Common myeloid progenitor, CD34-positive (primary cell): ENCODE measurements at regions not wholly inside any gene's neighbourhood (a gene's known extent, or its start where the extent isn't known, plus 50 kb on each side); places are given as distances from the start of the nearest gene placed in this dataset.

Experiments
- CTCF ChIA-PET: fragments of 350-600 bp; sonication (Branson Sonifier 250); formaldehyde crosslinking; loops from one replicate; lab custom pipeline; 2021; ENCODE audit warnings: antibody characterized with exemption; lab: Charles Lee
- POLR2A ChIA-PET: fragments of 350-600 bp; sonication (Branson Sonifier 250); formaldehyde crosslinking; loops from one replicate; lab custom pipeline; 2021; ENCODE audit warnings: antibody characterized with exemption; lab: Charles Lee
- DNase-seq, 3 donors: peaks; one replicate each; pipeline versions ENCODE4 v3.0.0 to v3.0.0-alpha.2; 2013
- H3K27ac ChIP-seq, 2 experiments: 1 replicate in 1 of 2; 2 replicates in 1 of 2; pipeline ENCODE4 v1.7.0; 2013; ENCODE audit warnings: inconsistent platforms in 2 of 2, low read length in 2 of 2, mild to moderate bottlenecking in 2 of 2, low read depth in 1 of 2, moderate library complexity in 1 of 2; ENCODE audit not compliant: severe bottlenecking in 2 of 2, insufficient read depth in 1 of 2, poor library complexity in 1 of 2
- H3K27me3 ChIP-seq, 5 experiments: replicated peaks in 2 of 5; 1 replicate in 3 of 5; 2 replicates in 2 of 5; pipeline versions ENCODE4 v1.6.1 to v1.7.0; 2013; ENCODE audit warnings: low read length in 4 of 5, mild to moderate bottlenecking in 2 of 5, moderate library complexity in 2 of 5, inconsistent platforms in 1 of 5; ENCODE audit not compliant: insufficient read depth in 5 of 5, control insufficient read depth in 4 of 5
- H3K36me3 ChIP-seq, 4 experiments: 1 replicate in 2 of 4; 2 replicates in 2 of 4; pipeline versions ENCODE4 v1.6.1 to v1.7.0; 2013; ENCODE audit warnings: low read length in 3 of 4, control low read depth in 1 of 4, mild to moderate bottlenecking in 1 of 4; ENCODE audit not compliant: control insufficient read depth in 4 of 4, insufficient read depth in 4 of 4
- H3K4me1 ChIP-seq, 4 experiments: 1 replicate in 3 of 4; 2 replicates in 1 of 4; pipeline versions ENCODE4 v1.6.1 to v1.7.1; 2013; ENCODE audit warnings: low read length in 3 of 4, mild to moderate bottlenecking in 3 of 4, control low read depth in 1 of 4, inconsistent platforms in 1 of 4, moderate library complexity in 1 of 4; ENCODE audit not compliant: control insufficient read depth in 4 of 4, insufficient read depth in 4 of 4; ENCODE audit errors: control extremely low read depth in 1 of 4
- H3K4me3 ChIP-seq, 7 experiments: 1 replicate in 4 of 7; 2 replicates in 3 of 7; pipeline versions ENCODE4 v1.5.1 to v1.7.0; 2013; ENCODE audit warnings: mild to moderate bottlenecking in 7 of 7, low read length in 6 of 7, moderate library complexity in 6 of 7, inconsistent platforms in 2 of 7, low read depth in 2 of 7, control low read depth in 1 of 7; ENCODE audit not compliant: insufficient read depth in 4 of 7, control insufficient read depth in 1 of 7; ENCODE audit errors: extremely low read depth in 1 of 7
- H3K9me3 ChIP-seq, 5 experiments: 1 replicate in 4 of 5; 2 replicates in 1 of 5; pipeline versions ENCODE4 v1.6.1 to v1.7.1; 2013; ENCODE audit warnings: low read length in 4 of 5, mild to moderate bottlenecking in 2 of 5, inconsistent platforms in 1 of 5, low read depth in 1 of 5, moderate library complexity in 1 of 5; ENCODE audit not compliant: control insufficient read depth in 4 of 5, insufficient read depth in 2 of 5; ENCODE audit errors: control extremely low read depth in 1 of 5
- WGBS: methylation state at CpG from one replicate; pipeline ENCODE4 v1.1.5; 2013; ENCODE audit not compliant: insufficient coverage; 5-methylcytosine and 5-hydroxymethylcytosine counted together

DNA sequence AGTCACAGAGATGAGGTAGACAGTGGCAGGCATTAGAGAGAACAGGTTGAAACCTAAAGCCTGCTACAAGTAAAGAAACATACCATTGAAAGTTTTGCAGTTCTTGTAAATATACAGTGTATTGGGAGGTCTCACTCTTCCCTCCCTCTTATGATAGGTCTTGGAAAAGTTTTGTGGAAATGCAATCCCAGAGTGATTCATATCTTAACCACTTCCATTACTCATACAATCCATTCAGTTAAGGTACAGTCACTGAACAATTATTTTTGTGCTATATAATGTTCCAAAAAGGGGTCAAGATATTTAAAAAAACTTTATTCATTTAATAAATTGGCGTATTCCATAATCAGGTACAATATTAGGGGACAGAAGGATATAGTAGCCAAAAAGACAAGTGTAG lies 737.7 kb upstream of the ALCAM start:
- Histone ChIP-seq H3K9me3 (peaks cover 0 to 9% (median 0%) of the 10 kb centered on the region in 5 experiments), H3K27me3 (no peaks in the 10 kb centered on the region), H3K36me3 (no peaks in the 10 kb centered on the region), H3K4me1 (no peaks in the 10 kb centered on the region), H3K4me3 (no peak overlapping the region), H3K27ac (no peak overlapping the region)
- no peak for DNase-seq
- no CpG with 5 or more reads among the region's 1 CpG for WGBS
- ChIA-PET POLR2A (no interaction called here), CTCF (no interaction called here)

DNA sequence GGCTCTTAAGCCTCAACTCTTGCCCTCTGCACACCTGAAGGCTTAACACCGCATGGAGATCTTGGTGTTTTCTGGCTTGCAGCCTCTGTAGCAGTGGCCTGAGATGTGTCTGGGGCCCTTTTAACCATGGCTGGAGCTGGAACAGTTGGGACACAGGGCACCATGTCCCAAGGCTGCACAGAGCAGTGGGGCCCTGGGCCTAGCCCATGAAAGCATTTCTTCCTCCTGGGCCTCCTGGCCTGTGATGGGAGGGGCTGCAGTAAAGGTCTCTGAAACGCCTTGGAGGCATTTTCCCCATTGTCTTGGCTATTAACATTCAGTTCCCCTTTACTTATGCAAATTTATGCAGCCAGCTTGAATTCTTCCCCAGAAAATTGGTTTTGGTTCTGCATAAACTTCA lies 735.5 kb upstream of the ALCAM start:
- ChIA-PET CTCF (no interaction called here), POLR2A (no interaction called here)
- Histone ChIP-seq H3K4me3 (no peak overlapping the region), H3K27ac (no peak overlapping the region), H3K36me3 (no peaks in the 10 kb centered on the region), H3K27me3 (no peaks in the 10 kb centered on the region), H3K4me1 (no peaks in the 10 kb centered on the region), H3K9me3 (peaks cover 0 to 9% (median 0%) of the 10 kb centered on the region in 5 experiments)
- WGBS = 100% methylated on average over 1 of the region's 2 CpGs
- no peak for DNase-seq

DNA sequence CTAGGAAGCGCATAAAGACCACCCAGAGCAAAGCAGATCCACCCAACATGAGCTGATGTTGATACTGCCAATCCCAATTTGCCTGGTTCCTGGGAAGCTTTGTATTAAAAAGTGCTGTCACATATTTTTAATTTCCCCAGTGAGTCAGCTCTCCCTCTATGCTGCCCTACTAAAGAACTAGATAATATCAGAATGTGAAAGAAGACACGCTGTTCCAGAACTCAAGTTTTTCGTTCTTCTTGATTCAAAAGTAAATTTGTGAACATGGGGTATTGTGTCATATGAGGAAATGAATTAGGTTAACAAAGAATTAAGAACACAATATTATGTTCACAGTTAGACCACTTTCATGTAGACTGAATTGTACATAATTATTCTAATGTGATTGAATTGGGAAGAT lies 734.2 kb upstream of the ALCAM start:
- ChIA-PET CTCF (no interaction called here), POLR2A (no interaction called here)
- no CpG with 5 or more reads among the region's 3 CpGs for WGBS
- Histone ChIP-seq H3K36me3 (no peaks in the 10 kb centered on the region), H3K4me3 (no peak overlapping the region), H3K27ac (no peak overlapping the region), H3K27me3 (no peaks in the 10 kb centered on the region), H3K9me3 (peaks cover 0 to 9% (median 0%) of the 10 kb centered on the region in 5 experiments), H3K4me1 (no peaks in the 10 kb centered on the region)
- DNase-seq = no peak

DNA sequence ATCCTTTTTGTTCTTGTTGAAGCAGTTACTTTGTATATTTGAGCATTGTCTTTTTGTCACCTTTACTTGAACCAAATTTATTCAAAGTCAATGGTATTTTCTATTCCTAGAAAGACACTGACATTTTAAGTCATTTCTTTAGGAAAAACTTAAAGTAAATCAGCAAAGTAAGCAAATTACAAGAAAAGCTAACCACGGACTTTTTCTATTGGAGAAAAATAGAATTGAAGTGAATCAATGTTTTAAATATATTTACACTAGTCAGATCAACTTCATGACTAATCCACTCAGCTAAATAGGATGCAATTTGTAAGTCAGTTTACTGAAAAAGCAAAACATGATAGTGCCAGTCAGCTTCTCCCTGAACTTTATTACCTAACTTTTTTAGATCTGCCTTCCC lies 733.8 kb upstream of the ALCAM start:
- no peaks in the 10 kb centered on the region for H3K36me3 ChIP-seq
- no peak overlapping the region for H3K4me3 ChIP-seq
- H3K9me3 ChIP-seq = peaks cover 0 to 9% (median 0%) of the 10 kb centered on the region in 5 experiments
- H3K4me1 ChIP-seq = no peaks in the 10 kb centered on the region
- WGBS = no CpG with 5 or more reads among the region's 1 CpG
- no peaks in the 10 kb centered on the region for H3K27me3 ChIP-seq
- no peak for DNase-seq
- no peak overlapping the region for H3K27ac ChIP-seq
- CTCF ChIA-PET = no interaction called here
- POLR2A ChIA-PET = no interaction called here

DNA sequence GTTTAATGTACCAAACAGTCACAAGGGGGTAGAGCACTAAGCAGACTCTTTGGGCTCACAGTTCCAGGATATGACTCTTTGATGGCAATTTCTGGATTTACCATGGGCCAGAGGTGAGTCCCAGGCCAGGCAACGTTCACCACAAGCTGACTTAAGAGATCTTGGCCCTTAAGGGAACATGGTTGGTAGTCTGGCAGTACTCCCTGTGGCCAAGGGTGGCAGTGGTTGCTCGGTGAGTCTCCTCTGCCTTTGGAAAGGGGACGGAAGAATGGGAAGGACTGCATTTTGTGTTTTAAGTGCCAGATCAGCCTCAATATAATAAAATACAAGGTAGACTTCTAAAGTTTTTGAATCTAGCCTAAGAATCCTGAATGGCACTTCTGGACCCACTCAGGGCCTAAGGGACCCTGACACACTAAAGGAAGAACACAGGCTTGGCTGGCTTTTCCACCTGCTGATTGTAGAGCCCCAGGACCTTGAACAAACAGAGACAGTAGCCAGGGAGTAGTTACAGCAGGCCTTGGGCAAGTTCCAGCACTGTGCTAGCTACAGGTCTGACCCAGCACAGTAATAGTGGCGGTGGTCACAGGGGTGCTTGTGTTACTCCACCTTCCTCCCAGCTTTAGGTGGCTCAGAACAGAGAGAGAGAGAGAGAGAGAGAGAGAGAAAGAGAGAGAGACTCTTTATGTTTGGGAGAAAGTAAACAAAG lies 730.7 kb upstream of the ALCAM start:
- H3K4me1 ChIP-seq = no peaks in the 10 kb centered on the region
- 83% methylated on average over 2 of the region's 4 CpGs for WGBS
- H3K27me3 ChIP-seq = no peaks in the 10 kb centered on the region
- ChIA-PET CTCF (no interaction called here), POLR2A (no interaction called here)
- H3K27ac ChIP-seq = no peak overlapping the region
- DNase-seq = no peak
- no peak overlapping the region for H3K4me3 ChIP-seq
- H3K9me3 ChIP-seq = peaks cover 0 to 6% (median 0%) of the 10 kb centered on the region in 5 experiments
- H3K36me3 ChIP-seq = no peaks in the 10 kb centered on the region

DNA sequence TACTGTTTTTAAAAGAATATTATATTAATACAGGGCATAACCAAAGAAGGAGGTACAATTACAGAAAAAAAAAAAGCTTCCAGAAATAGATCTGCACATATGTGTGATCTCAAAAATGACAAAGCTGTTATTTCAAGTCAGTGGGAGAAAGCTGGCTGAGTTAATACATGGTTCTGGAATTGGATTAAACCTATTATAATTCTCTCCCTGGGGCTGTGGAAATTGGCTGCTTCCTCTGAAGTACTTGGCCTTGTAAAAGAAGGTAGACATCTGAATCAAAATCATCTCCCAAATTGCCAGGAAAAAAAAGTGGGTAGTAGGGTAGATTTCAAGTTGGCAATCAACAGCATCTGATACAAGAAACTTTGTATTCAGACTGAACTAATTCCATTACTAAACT lies 723.9 kb upstream of the ALCAM start:
- no peak overlapping the region for H3K27ac ChIP-seq
- DNase-seq = no peak
- H3K4me1 ChIP-seq = no peaks in the 10 kb centered on the region
- no peaks in the 10 kb centered on the region for H3K36me3 ChIP-seq
- H3K9me3 ChIP-seq = no peaks in the 10 kb centered on the region
- no peaks in the 10 kb centered on the region for H3K27me3 ChIP-seq
- ChIA-PET POLR2A (no interaction called here), CTCF (no interaction called here)
- no peak overlapping the region for H3K4me3 ChIP-seq

DNA sequence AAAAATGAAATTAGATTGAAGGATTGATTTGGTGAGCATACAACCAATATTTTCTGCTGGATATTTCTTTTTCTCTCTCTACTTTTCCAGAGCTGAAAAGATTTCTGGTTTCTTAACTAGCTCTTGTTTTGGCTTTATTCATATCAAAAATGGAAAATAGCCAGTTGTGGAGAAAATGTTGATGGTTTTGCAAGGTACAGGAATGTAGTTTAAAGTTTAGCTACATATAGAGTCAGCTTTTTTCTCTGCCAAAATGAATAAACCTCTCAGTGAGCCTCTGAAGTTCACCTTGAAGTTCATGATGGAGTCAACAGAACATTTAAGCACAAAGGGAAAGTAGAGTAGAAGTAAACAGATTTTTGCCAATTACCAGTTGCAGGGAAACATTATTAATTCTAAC lies 720.5 kb upstream of the ALCAM start:
- Histone ChIP-seq H3K4me1 (no peaks in the 10 kb centered on the region), H3K4me3 (no peak overlapping the region), H3K27me3 (no peaks in the 10 kb centered on the region), H3K9me3 (no peaks in the 10 kb centered on the region), H3K27ac (no peak overlapping the region), H3K36me3 (no peaks in the 10 kb centered on the region)
- no peak for DNase-seq
- ChIA-PET POLR2A (no interaction called here), CTCF (no interaction called here)
